ENCODE measurements at regions not wholly inside any gene's neighbourhood (a gene's known extent, or its start where the extent isn't known, plus 50 kb on each side); places are given as distances from the start of the nearest gene placed in this dataset.

- H3K4me3 ChIP-seq (ENCODE audit: low read depth, low read length), result no peak overlapping the region
- no peaks in the 10 kb centered on the region for H3K36me3 ChIP-seq (ENCODE audit: control insufficient read depth in 2 of 2, insufficient read depth in 1 of 2, low read length in 2 of 2)
- no peaks in the 10 kb centered on the region for H3K9me3 ChIP-seq (ENCODE audit: control insufficient read depth, insufficient read depth, low read depth, low read length)
- ChIA-PET POLR2A (no interaction called here), CTCF (interaction anchor here (0.7 kb wide), 1 partner anchor 899 kb away, joined by 3 read pairs; no protein-coding TSS in a partner anchor)
- TF ChIP-seq, protein P1, sequence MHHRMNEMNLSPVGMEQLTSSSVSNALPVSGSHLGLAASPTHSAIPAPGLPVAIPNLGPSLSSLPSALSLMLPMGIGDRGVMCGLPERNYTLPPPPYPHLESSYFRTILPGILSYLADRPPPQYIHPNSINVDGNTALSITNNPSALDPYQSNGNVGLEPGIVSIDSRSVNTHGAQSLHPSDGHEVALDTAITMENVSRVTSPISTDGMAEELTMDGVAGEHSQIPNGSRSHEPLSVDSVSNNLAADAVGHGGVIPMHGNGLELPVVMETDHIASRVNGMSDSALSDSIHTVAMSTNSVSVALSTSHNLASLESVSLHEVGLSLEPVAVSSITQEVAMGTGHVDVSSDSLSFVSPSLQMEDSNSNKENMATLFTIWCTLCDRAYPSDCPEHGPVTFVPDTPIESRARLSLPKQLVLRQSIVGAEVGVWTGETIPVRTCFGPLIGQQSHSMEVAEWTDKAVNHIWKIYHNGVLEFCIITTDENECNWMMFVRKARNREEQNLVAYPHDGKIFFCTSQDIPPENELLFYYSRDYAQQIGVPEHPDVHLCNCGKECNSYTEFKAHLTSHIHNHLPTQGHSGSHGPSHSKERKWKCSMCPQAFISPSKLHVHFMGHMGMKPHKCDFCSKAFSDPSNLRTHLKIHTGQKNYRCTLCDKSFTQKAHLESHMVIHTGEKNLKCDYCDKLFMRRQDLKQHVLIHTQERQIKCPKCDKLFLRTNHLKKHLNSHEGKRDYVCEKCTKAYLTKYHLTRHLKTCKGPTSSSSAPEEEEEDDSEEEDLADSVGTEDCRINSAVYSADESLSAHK (tag by site-specific recombination; IDR thresholded peaks at IDR 0.05), result no peak
- no peak for TF ChIP-seq SP7 (tag by site-specific recombination; IDR thresholded peaks at IDR 0.05)
- TF ChIP-seq, protein P2, sequence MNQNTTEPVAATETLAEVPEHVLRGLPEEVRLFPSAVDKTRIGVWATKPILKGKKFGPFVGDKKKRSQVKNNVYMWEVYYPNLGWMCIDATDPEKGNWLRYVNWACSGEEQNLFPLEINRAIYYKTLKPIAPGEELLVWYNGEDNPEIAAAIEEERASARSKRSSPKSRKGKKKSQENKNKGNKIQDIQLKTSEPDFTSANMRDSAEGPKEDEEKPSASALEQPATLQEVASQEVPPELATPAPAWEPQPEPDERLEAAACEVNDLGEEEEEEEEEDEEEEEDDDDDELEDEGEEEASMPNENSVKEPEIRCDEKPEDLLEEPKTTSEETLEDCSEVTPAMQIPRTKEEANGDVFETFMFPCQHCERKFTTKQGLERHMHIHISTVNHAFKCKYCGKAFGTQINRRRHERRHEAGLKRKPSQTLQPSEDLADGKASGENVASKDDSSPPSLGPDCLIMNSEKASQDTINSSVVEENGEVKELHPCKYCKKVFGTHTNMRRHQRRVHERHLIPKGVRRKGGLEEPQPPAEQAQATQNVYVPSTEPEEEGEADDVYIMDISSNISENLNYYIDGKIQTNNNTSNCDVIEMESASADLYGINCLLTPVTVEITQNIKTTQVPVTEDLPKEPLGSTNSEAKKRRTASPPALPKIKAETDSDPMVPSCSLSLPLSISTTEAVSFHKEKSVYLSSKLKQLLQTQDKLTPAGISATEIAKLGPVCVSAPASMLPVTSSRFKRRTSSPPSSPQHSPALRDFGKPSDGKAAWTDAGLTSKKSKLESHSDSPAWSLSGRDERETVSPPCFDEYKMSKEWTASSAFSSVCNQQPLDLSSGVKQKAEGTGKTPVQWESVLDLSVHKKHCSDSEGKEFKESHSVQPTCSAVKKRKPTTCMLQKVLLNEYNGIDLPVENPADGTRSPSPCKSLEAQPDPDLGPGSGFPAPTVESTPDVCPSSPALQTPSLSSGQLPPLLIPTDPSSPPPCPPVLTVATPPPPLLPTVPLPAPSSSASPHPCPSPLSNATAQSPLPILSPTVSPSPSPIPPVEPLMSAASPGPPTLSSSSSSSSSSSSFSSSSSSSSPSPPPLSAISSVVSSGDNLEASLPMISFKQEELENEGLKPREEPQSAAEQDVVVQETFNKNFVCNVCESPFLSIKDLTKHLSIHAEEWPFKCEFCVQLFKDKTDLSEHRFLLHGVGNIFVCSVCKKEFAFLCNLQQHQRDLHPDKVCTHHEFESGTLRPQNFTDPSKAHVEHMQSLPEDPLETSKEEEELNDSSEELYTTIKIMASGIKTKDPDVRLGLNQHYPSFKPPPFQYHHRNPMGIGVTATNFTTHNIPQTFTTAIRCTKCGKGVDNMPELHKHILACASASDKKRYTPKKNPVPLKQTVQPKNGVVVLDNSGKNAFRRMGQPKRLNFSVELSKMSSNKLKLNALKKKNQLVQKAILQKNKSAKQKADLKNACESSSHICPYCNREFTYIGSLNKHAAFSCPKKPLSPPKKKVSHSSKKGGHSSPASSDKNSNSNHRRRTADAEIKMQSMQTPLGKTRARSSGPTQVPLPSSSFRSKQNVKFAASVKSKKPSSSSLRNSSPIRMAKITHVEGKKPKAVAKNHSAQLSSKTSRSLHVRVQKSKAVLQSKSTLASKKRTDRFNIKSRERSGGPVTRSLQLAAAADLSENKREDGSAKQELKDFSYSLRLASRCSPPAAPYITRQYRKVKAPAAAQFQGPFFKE (tag by site-specific recombination; IDR thresholded peaks at IDR 0.05; ENCODE audit: borderline replicate concordance), result no peak
- no peak for TF ChIP-seq GFI1B (tag by site-specific recombination; IDR thresholded peaks at IDR 0.05)
- no peak for TF ChIP-seq OVOL3 (tag by site-specific recombination; IDR thresholded peaks at IDR 0.05)
- no peak for TF ChIP-seq ZNF658 (tag by site-specific recombination; IDR thresholded peaks at IDR 0.05)
- TF ChIP-seq ZNF629 (tag by site-specific recombination; IDR thresholded peaks at IDR 0.05), result no peak
- no peak for TF ChIP-seq ZNF626 (tag by site-specific recombination; IDR thresholded peaks at IDR 0.05)
- TF ChIP-seq ZBTB21 (tag by site-specific recombination; IDR thresholded peaks at IDR 0.05), result no peak
- TF ChIP-seq ZNF350 (tag by site-specific recombination; IDR thresholded peaks at IDR 0.05), result no peak
- TF ChIP-seq ZNF121 (tag by site-specific recombination; IDR thresholded peaks at IDR 0.05), result no peak
- no peak for TF ChIP-seq ZNF394 (tag by site-specific recombination; IDR thresholded peaks at IDR 0.05; ENCODE audit: borderline replicate concordance)
- no peak for TF ChIP-seq KLF7 (tag by site-specific recombination; IDR thresholded peaks at IDR 0.05; ENCODE audit: borderline replicate concordance)
- TF ChIP-seq PRDM10 (tag by site-specific recombination; IDR thresholded peaks at IDR 0.05), result no peak
- TF ChIP-seq ZNF184 (tag by site-specific recombination; IDR thresholded peaks at IDR 0.05), result no peak
- no peak overlapping the region for H3K27ac ChIP-seq (ENCODE audit: extremely low read depth, low read depth, low read length)
- H3K4me1 ChIP-seq (ENCODE audit: control insufficient read depth, insufficient read depth, low read length), result no peaks in the 10 kb centered on the region
Measured at GRCh38 chr2:176733698-176734430, 464.6 kb downstream of the MTX2 start.
